Natural killer cell treated with Interleukin-12 subunit alpha and Interleukin-12 subunit beta and Interleukin-15 and Interleukin-18, amount 100 ng/mL, for 72 hours (primary cell): ENCODE measurements at regions not wholly inside any gene's neighbourhood (a gene's known extent, or its start where the extent isn't known, plus 50 kb on each side); places are given as distances from the start of the nearest gene placed in this dataset.
"Not testable (repeated sequence)": the region's sequence is repeated elsewhere in the genome, so short reads cannot be mapped to it uniquely, and the experiment has no call there.

Source experiments
- ATAC-seq, 2 donors: fragments of 150-1000 bp; cut with Tn5 transposase in 1 of 2; sonication (Bioruptor Pico), chemical (Tn5 transposase) in 1 of 2; 2 replicates each; pipeline ENCODE4 v1.10.0; 2021
- DNase-seq: peaks from one replicate; pipeline ENCODE4 v3.0.0; 2022; ENCODE audit warnings: low spot score
- H3K27ac Mint-ChIP-seq, 2 donors: 1 replicate in 1 of 2; 2 replicates in 1 of 2; pipeline ENCODE4 v1.8.0; 2022; ENCODE audit warnings: mixed read lengths in 2 of 2, mild to moderate bottlenecking in 1 of 2, moderate library complexity in 1 of 2
- H3K27me3 Mint-ChIP-seq, 2 donors: 1 replicate in 1 of 2; 2 replicates in 1 of 2; pipeline ENCODE4 v1.8.0; 2022; ENCODE audit warnings: mixed read lengths in 2 of 2
- H3K36me3 Mint-ChIP-seq: one replicate; pipeline ENCODE4 v1.8.0; 2022; ENCODE audit warnings: mixed read lengths
- H3K4me1 Mint-ChIP-seq, 2 donors: 1 replicate in 1 of 2; 2 replicates in 1 of 2; pipeline ENCODE4 v1.8.0; 2022; ENCODE audit warnings: low read depth in 2 of 2, mixed read lengths in 2 of 2, mild to moderate bottlenecking in 1 of 2
- H3K4me3 Mint-ChIP-seq: one replicate; pipeline ENCODE4 v1.8.0; 2022; ENCODE audit warnings: mixed read lengths
- H3K9me3 Mint-ChIP-seq: 2 replicates; pipeline ENCODE4 v1.8.0; 2022; ENCODE audit warnings: mixed read lengths

GRCh38 chr6:61622601-61623000 is 663.4 kb downstream of the KHDRBS2 start:
- H3K36me3 Mint-ChIP-seq = peaks cover 4% of the 10 kb centered on the region
- H3K9me3 Mint-ChIP-seq = peaks cover 29% of the 10 kb centered on the region
- DNase-seq = no peak
- ATAC-seq = no peak
- H3K4me1 Mint-ChIP-seq = no peaks in the 10 kb centered on the region
- H3K4me3 Mint-ChIP-seq = no peak overlapping the region
- no peaks in the 10 kb centered on the region for H3K27me3 Mint-ChIP-seq
- H3K27ac Mint-ChIP-seq = no peak overlapping the region

- no peaks in the 10 kb centered on the region for H3K36me3 Mint-ChIP-seq
- no peak overlapping the region for H3K27ac Mint-ChIP-seq
- no peaks in the 10 kb centered on the region for H3K27me3 Mint-ChIP-seq
- no peak for ATAC-seq
- H3K4me1 Mint-ChIP-seq = no peaks in the 10 kb centered on the region
- no peak for DNase-seq
- no peak overlapping the region for H3K4me3 Mint-ChIP-seq
- H3K9me3 Mint-ChIP-seq = peaks cover 7% of the 10 kb centered on the region
These were observed 671.9 kb downstream of the KHDRBS2 start for GRCh38 chr6:61614119-61614518.

- ATAC-seq = no peak
- DNase-seq = no peak
- no peaks in the 10 kb centered on the region for H3K4me1 Mint-ChIP-seq
- no peak overlapping the region for H3K27ac Mint-ChIP-seq
- no peak overlapping the region for H3K4me3 Mint-ChIP-seq
- H3K27me3 Mint-ChIP-seq = no peaks in the 10 kb centered on the region
- H3K9me3 Mint-ChIP-seq = peaks cover 32% of the 10 kb centered on the region
- H3K36me3 Mint-ChIP-seq = peaks cover 39% of the 10 kb centered on the region
These were observed 679.5 kb downstream of the KHDRBS2 start for GRCh38 chr6:61606500-61606899.

DNA sequence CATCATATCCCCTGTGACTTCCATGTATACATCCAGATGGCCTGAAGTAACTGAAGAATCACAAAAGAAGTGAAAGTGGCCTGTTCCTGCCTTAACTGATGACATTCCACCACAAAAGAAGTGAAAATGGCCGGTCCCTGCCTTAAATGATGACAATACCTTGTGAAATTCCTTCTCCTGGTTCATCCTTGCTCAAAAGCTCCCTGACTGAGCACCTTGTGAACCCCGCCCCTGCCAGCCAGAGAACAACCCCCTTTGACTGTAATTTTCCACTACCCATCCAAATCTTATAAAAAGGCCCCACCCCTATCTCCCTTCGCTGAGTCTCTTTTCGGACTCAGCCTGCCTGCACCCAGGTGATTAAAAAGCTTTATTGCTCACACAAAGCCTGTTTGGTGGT is 680.2 kb downstream of the KHDRBS2 start:
- not testable (repeated sequence) for DNase-seq, H3K27me3 Mint-ChIP-seq, H3K27ac Mint-ChIP-seq, H3K4me3 Mint-ChIP-seq, H3K4me1 Mint-ChIP-seq, ATAC-seq
- peaks cover 36% of the 10 kb centered on the region for H3K9me3 Mint-ChIP-seq
- peaks cover 45% of the 10 kb centered on the region for H3K36me3 Mint-ChIP-seq

- not testable (repeated sequence) for ATAC-seq, H3K27ac Mint-ChIP-seq, H3K27me3 Mint-ChIP-seq, DNase-seq, H3K4me3 Mint-ChIP-seq, H3K4me1 Mint-ChIP-seq
- peaks cover 43% of the 10 kb centered on the region for H3K9me3 Mint-ChIP-seq
- H3K36me3 Mint-ChIP-seq = peaks cover 50% of the 10 kb centered on the region
These were observed 683.9 kb downstream of the KHDRBS2 start for GRCh38 chr6:61602171-61602570.

GRCh38 chr6:61592238-61592637 is 693.8 kb downstream of the KHDRBS2 start:
- no peaks in the 10 kb centered on the region for H3K27me3 Mint-ChIP-seq
- H3K36me3 Mint-ChIP-seq = peaks cover 9% of the 10 kb centered on the region
- no peak overlapping the region for H3K4me3 Mint-ChIP-seq
- H3K9me3 Mint-ChIP-seq = peaks cover 13% of the 10 kb centered on the region
- DNase-seq (no peak), ATAC-seq (no peak)
- no peaks in the 10 kb centered on the region for H3K4me1 Mint-ChIP-seq
- no peak overlapping the region for H3K27ac Mint-ChIP-seq

DNA sequence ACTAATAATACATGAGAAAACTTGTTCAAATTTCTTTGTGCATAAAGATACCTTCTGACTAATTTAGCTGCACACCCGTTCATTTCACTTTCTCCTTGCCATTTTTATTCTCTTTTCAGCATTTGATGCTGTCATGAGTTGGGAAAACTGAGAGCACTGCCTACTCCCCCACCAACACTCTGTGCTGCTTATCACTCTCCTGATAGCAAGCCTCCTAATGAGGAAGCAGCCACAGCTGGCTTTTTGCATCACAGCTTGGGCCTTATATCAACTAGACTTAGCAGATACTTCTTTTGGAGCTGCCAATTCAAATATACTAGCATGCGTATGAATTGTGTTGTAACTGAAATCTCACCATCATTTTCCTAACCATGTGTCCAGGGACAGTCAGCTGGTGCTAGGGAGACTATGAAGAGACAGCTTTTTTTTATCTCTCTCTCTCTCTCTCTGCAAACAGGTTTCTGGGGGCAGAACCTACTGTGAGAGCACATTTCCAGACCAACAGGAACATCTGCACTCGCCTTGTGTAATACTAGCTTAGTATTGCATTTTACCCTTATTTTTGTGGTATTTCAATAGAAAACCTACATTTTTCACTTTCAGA is 699.0 kb downstream of the KHDRBS2 start:
- Mint-ChIP-seq H3K27ac (no peak overlapping the region), H3K4me3 (no peak overlapping the region), H3K36me3 (peaks cover 9% of the 10 kb centered on the region), H3K27me3 (no peaks in the 10 kb centered on the region), H3K9me3 (peaks cover 14% of the 10 kb centered on the region), H3K4me1 (no peaks in the 10 kb centered on the region)
- no peak for ATAC-seq
- DNase-seq = no peak

- peaks cover 11% of the 10 kb centered on the region for H3K9me3 Mint-ChIP-seq
- no peak overlapping the region for H3K27ac Mint-ChIP-seq
- H3K27me3 Mint-ChIP-seq = no peaks in the 10 kb centered on the region
- no peak for ATAC-seq
- no peaks in the 10 kb centered on the region for H3K4me1 Mint-ChIP-seq
- no peaks in the 10 kb centered on the region for H3K36me3 Mint-ChIP-seq
- no peak overlapping the region for H3K4me3 Mint-ChIP-seq
- no peak for DNase-seq
These were observed 700.5 kb downstream of the KHDRBS2 start for GRCh38 chr6:61585504-61585903.

DNA sequence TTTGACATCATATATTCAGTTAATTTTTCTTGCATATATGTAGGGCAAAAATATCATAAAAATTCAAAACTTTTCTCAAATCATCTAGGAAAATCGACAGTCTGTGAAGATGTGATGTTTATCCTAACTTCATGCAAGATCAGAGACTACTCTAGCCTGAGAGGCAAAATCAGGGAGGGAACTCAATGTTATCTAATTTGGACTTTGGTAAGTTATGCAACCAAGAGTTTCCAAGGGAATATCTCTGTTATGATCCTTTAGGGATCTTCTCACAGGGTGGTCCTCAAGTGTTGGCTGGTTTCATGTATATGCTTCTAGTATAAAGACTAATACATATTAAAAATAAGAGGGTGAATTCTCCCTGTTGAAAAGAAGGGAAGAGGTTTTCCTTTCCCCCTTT is 723.9 kb downstream of the KHDRBS2 start:
- DNase-seq = no peak
- Mint-ChIP-seq H3K27me3 (no peaks in the 10 kb centered on the region), H3K36me3 (peaks cover 24% of the 10 kb centered on the region), H3K4me3 (no peak overlapping the region), H3K4me1 (no peaks in the 10 kb centered on the region), H3K9me3 (peaks cover 34% of the 10 kb centered on the region), H3K27ac (no peak overlapping the region)
- ATAC-seq = no peak

DNA sequence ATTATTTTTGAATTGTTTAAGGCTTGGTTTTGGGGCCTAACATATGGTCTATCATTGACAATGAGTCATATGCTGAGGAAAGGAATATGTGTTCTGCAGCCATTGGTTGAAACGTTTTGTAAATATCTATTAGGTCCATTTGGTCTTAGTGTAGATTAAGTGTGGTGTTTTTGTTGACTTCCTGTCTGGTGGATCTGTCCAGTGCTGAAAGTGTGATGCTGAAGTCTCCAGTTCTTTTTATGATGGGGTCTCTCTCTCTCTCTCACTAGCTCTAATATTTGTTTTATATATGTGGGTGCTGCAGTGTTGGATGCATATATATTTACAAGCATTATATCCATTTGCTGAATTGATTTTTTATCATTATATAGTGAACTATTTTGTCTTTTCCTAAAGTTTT is 727.2 kb downstream of the KHDRBS2 start:
- DNase-seq (no peak), ATAC-seq (no peak)
- Mint-ChIP-seq H3K9me3 (peaks cover 30% of the 10 kb centered on the region), H3K4me1 (no peaks in the 10 kb centered on the region), H3K27ac (no peak overlapping the region), H3K36me3 (peaks cover 32% of the 10 kb centered on the region), H3K27me3 (no peaks in the 10 kb centered on the region), H3K4me3 (no peak overlapping the region)

- Mint-ChIP-seq H3K27ac (no peak overlapping the region), H3K27me3 (no peaks in the 10 kb centered on the region), H3K4me1 (no peaks in the 10 kb centered on the region), H3K9me3 (peaks cover 41% of the 10 kb centered on the region), H3K4me3 (no peak overlapping the region), H3K36me3 (peaks cover 43% of the 10 kb centered on the region)
- ATAC-seq = no peak
- DNase-seq = no peak
These were observed 730.0 kb downstream of the KHDRBS2 start for GRCh38 chr6:61555993-61556392.

DNA sequence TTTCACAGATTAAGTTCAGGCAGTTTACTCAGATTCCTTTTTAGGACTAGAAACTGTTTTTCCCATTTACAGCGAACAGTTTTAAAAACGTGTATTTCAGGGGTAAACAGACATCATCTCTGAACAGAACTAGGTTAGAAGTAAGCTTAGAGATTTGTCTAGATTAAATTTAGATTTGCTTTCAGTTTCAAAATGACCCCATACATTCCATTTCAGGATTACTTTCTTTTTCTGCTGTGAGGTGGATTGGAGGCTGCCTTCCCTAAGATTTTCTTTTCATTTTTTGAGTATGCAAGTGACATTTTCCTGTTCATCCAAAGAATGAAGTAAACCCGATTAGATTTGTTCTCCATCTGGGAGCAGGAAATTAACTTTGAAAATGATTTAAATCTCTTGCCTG is 747.2 kb downstream of the KHDRBS2 start:
- Mint-ChIP-seq H3K4me1 (no peaks in the 10 kb centered on the region), H3K9me3 (peaks cover 34% of the 10 kb centered on the region), H3K27me3 (no peaks in the 10 kb centered on the region), H3K36me3 (peaks cover 24% of the 10 kb centered on the region), H3K27ac (no peak overlapping the region), H3K4me3 (no peak overlapping the region)
- no peak for DNase-seq
- no peak for ATAC-seq

GRCh38 chr6:61532749-61533148 is 753.3 kb downstream of the KHDRBS2 start:
- Mint-ChIP-seq H3K9me3 (peaks cover 42% of the 10 kb centered on the region), H3K36me3 (peaks cover 41% of the 10 kb centered on the region)
- ATAC-seq, H3K4me3 Mint-ChIP-seq, DNase-seq, H3K27me3 Mint-ChIP-seq, H3K27ac Mint-ChIP-seq, H3K4me1 Mint-ChIP-seq: not testable (repeated sequence)
